Left ventricle myocardium inferior (tissue), 1 donor: ENCODE measurements at regions not wholly inside any gene's neighbourhood (a gene's known extent, or its start where the extent isn't known, plus 50 kb on each side); places are given as distances from the start of the nearest gene placed in this dataset.

Experiments
- DNase-seq: peaks from one replicate; pipeline ENCODE4 v3.0.0-alpha.2; 2020
- H3K27ac ChIP-seq: fragments of 200-600 bp; replicated peaks from 2 replicates; pipeline ENCODE4 v1.8.0; 2021
- H3K27me3 ChIP-seq: fragments of 200-600 bp; 2 replicates; pipeline ENCODE4 v1.8.0; 2021; ENCODE audit warnings: low read depth
- H3K36me3 ChIP-seq: fragments of 200-600 bp; 2 replicates; pipeline ENCODE4 v1.8.0; 2021
- H3K4me1 ChIP-seq: fragments of 200-600 bp; 2 replicates; pipeline ENCODE4 v1.8.0; 2021
- H3K4me3 ChIP-seq: fragments of 200-600 bp; 2 replicates; pipeline ENCODE4 v1.8.0; 2021; ENCODE audit warnings: mild to moderate bottlenecking, moderate library complexity
- H3K9me3 ChIP-seq: fragments of 200-600 bp; replicated peaks from 2 replicates; pipeline ENCODE4 v1.8.0; 2021
- CTCF ChIP-seq: fragments of 200-600 bp; IDR thresholded peaks from 2 replicates; pipeline ENCODE4 v1.8.0; 2021; ENCODE audit warnings: antibody characterized with exemption, mild to moderate bottlenecking, borderline replicate concordance
- intact Hi-C: fragments of 100-400 bp; cut with micrococcal nuclease; formaldehyde crosslinking; loops from one replicate; pipeline ENCODE4 v1.11.0; 2022
- donor health status: DM: no; HTN: yes; CAD: no; lungs with severe emphysema.

- Histone ChIP-seq H3K27ac (no peak overlapping the region), H3K4me1 (no peaks in the 10 kb centered on the region), H3K27me3 (no peaks in the 10 kb centered on the region), H3K9me3 (no peaks in the 10 kb centered on the region), H3K36me3 (no peaks in the 10 kb centered on the region), H3K4me3 (no peak overlapping the region)
- DNase-seq = no peak
- TF ChIP-seq CTCF = no peak
- intact Hi-C loops = no loop called here
Observed at GRCh38 chr6:92023410-92023966, 1395.9 kb downstream of the EPHA7 start.

- H3K36me3 ChIP-seq = no peaks in the 10 kb centered on the region
- H3K4me1 ChIP-seq = no peaks in the 10 kb centered on the region
- H3K4me3 ChIP-seq = no peak overlapping the region
- H3K27me3 ChIP-seq = no peaks in the 10 kb centered on the region
- no peak overlapping the region for H3K27ac ChIP-seq
- H3K9me3 ChIP-seq = peaks cover 32% of the 10 kb centered on the region
- no peak for DNase-seq
- TF ChIP-seq CTCF = no peak
- intact Hi-C loops = no loop called here
Observed at GRCh38 chr6:92011681-92012245, 1407.6 kb downstream of the EPHA7 start.

- TF ChIP-seq CTCF = no peak
- intact Hi-C loops = no loop called here
- Histone ChIP-seq H3K4me1 (no peaks in the 10 kb centered on the region), H3K27me3 (no peaks in the 10 kb centered on the region), H3K4me3 (no peak overlapping the region), H3K9me3 (peaks cover 38% of the 10 kb centered on the region), H3K27ac (no peak overlapping the region), H3K36me3 (no peaks in the 10 kb centered on the region)
- DNase-seq = no peak
Observed at GRCh38 chr6:92008757-92009502, 1410.4 kb downstream of the EPHA7 start.

- H3K27me3 ChIP-seq = no peaks in the 10 kb centered on the region
- DNase-seq = no peak
- H3K4me1 ChIP-seq = no peaks in the 10 kb centered on the region
- H3K36me3 ChIP-seq = no peaks in the 10 kb centered on the region
- TF ChIP-seq CTCF = no peak
- no peak overlapping the region for H3K4me3 ChIP-seq
- intact Hi-C loops = no loop called here
- H3K27ac ChIP-seq = no peak overlapping the region
- H3K9me3 ChIP-seq = peaks cover 23% of the 10 kb centered on the region
Observed at GRCh38 chr6:92000112-92000511, 1413.2 kb upstream of the MAP3K7 start.

GRCh38 chr6:91994787-91995186 lies 1407.9 kb upstream of the MAP3K7 start:
- intact Hi-C loops = no loop called here
- DNase-seq = no peak
- no peak overlapping the region for H3K4me3 ChIP-seq

More at GRCh38 chr6:91994787-91995186, 1407.9 kb upstream of the MAP3K7 start:
- TF ChIP-seq CTCF = no peak
- H3K27ac ChIP-seq = no peak overlapping the region
- peaks cover 18% of the 10 kb centered on the region for H3K9me3 ChIP-seq
- no peaks in the 10 kb centered on the region for H3K27me3 ChIP-seq
- no peaks in the 10 kb centered on the region for H3K36me3 ChIP-seq
- H3K4me1 ChIP-seq = no peaks in the 10 kb centered on the region
